GM10266 (cell line): ENCODE measurements at regions not wholly inside any gene's neighbourhood (a gene's known extent, or its start where the extent isn't known, plus 50 kb on each side); places are given as distances from the start of the nearest gene placed in this dataset.

Experiments used
- DNase-seq: peaks from one replicate; pipeline ENCODE4 v3.0.0; 2012; ENCODE audit errors: extremely low spot score
- CTCF ChIP-seq: IDR thresholded peaks from 2 replicates; pipeline ENCODE4 v1.5.1; 2012; ENCODE audit warnings: mild to moderate bottlenecking, low read depth; ENCODE audit not compliant: control insufficient read depth, insufficient read depth; ENCODE audit errors: missing control alignments

- no peak for TF ChIP-seq CTCF
- DNase-seq: no peak
Observed at GRCh38 chr13:105519771-105520170, 1015.7 kb downstream of the EFNB2 start.

- DNase-seq: no peak
- no peak for TF ChIP-seq CTCF
Observed at GRCh38 chr13:105518086-105518485, 1017.4 kb downstream of the EFNB2 start.

- DNase-seq: no peak
- no peak for TF ChIP-seq CTCF
Observed at GRCh38 chr13:105514401-105514800, 1021.1 kb downstream of the EFNB2 start.

DNA sequence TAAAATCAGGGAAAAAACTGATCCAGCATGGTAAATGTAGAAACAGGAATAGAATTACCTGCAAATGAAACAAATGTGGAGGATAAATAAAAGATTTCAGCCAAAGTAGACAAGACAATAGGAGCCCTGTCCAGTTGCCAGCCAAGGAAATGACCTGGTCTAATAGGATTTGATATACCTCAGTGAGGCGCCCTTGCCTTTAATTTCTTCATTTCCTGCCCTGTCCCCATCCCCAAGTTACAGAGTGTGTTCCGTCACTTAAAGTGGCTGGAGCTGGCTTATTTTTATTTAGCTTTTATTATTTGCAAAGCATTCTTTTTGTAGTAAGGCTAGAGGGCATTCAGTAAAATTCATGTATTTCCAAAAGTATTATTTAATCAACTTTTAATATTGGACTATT lies 1022.0 kb downstream of the EFNB2 start:
- DNase-seq: no peak
- no peak for TF ChIP-seq CTCF

DNA sequence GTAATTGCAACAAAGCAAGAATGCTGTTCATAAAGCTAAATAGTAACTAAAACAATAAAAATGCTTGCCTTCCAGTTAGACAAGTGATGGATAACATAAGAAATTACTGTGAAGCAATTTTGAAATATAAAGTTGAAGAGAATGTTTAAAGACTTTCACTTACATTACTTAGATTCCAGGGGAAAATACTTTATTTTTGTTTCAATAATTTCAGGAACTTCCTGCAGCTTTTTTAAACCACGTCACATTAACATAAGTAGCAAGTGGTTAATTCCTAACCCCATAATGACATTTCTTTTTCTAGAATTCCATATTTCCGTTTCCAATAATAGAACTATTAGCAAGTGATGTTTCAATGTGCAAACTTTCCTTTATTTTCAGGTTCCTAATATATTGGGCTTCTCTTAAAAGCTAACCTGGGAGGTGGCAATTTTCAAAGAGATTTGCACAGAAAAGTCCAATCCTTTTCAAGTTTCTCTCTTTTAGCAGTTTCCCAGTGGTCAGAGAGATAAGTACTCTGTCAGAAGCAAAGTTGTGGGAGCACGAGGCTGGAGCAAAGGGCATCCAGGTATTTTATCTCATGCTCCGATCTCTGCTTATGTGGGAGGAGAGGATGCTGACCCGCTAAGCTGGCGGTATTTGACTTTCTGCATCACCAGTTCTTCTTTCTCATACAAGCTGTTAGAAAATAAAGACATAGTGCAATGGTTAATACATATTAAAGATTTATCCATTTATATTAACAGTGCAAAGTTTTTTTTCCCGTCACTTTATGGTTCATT lies 1025.3 kb downstream of the EFNB2 start:
- no peak for TF ChIP-seq CTCF
- no peak for DNase-seq

GRCh38 chr13:105506463-105506862 lies 1029.0 kb downstream of the EFNB2 start:
- TF ChIP-seq CTCF: no peak
- DNase-seq: no peak

- no peak for DNase-seq
- no peak for TF ChIP-seq CTCF
Observed at GRCh38 chr13:105502193-105502592, 1033.3 kb downstream of the EFNB2 start.
